Kidney (tissue), 13 donors: ENCODE measurements at regions not wholly inside any gene's neighbourhood (a gene's known extent, or its start where the extent isn't known, plus 50 kb on each side); places are given as distances from the start of the nearest gene placed in this dataset.

ENCODE experiments used
- DNase-seq, 5 donors: peaks; one replicate each; pipeline ENCODE4 v3.0.0-alpha.2; 2013 to 2020
- FAIRE-seq: peaks from 2 replicates; lab custom pipeline; 2012; peaks lifted over from hg19 to GRCh38; lab: Jason Lieb, UNC
- H3K27ac ChIP-seq, 2 donors: one replicate each; pipeline ENCODE4 v1.7.0; 2013; ENCODE audit warnings: low read depth in 2 of 2, low read length in 2 of 2, inconsistent platforms in 1 of 2
- H3K27me3 ChIP-seq: one replicate; pipeline ENCODE4 v1.7.1; 2013; ENCODE audit warnings: low read length, inconsistent platforms; ENCODE audit not compliant: control insufficient read depth, insufficient read depth
- H3K36me3 ChIP-seq, 3 donors: one replicate each; pipeline versions ENCODE4 v1.7.0 to v1.7.1; 2013; ENCODE audit warnings: low read length in 3 of 3, control low read depth in 1 of 3, inconsistent platforms in 1 of 3; ENCODE audit not compliant: insufficient read depth in 3 of 3, control insufficient read depth in 2 of 3
- H3K4me1 ChIP-seq, 3 donors: one replicate each; pipeline versions ENCODE4 v1.7.0 to v1.7.1; 2013; ENCODE audit warnings: low read length in 3 of 3, inconsistent platforms in 1 of 3, low read depth in 1 of 3; ENCODE audit not compliant: control insufficient read depth in 2 of 3, insufficient read depth in 2 of 3
- H3K4me3 ChIP-seq, 3 donors: one replicate each; pipeline versions ENCODE4 v1.7.0 to v1.8.1; 2013; ENCODE audit warnings: low read length in 3 of 3, control low read depth in 1 of 3, inconsistent platforms in 1 of 3
- H3K9ac ChIP-seq, 3 donors: one replicate each; pipeline versions ENCODE4 v1.7.0 to v1.7.1; 2013; ENCODE audit warnings: low read length in 3 of 3, control low read depth in 1 of 3, inconsistent platforms in 1 of 3
- H3K9me3 ChIP-seq, 3 donors: one replicate each; pipeline versions ENCODE4 v1.7.0 to v1.7.1; 2013; ENCODE audit warnings: low read length in 3 of 3, control low read depth in 1 of 3, inconsistent platforms in 1 of 3; ENCODE audit not compliant: control insufficient read depth in 2 of 3, insufficient read depth in 1 of 3
- intact Hi-C: fragments of 100-400 bp; cut with DNase I; formaldehyde crosslinking; loops from one replicate; pipeline ENCODE4 v1.11.1; 2022
- TF ChIP-seq, protein P1 (sequence below): IDR thresholded peaks from 3 replicates; pipeline ENCODE4 v1.5.1; 2012; ENCODE audit warnings: mild to moderate bottlenecking, moderate library complexity, borderline replicate concordance; ENCODE audit not compliant: insufficient read depth; ENCODE audit errors: extremely low read depth
- donor health status: control.
- donor health status: control.
- donor health status: control.
- donor health status: control.
- donor health status: control.
- donor health status: DM: yes; HTN: yes; CAD: no.
- donor health status: Normal renal cell carcinoma (clear cell type).

- FAIRE-seq = no peak
- Histone ChIP-seq H3K9ac (no peak overlapping the region), H3K4me1 (no peaks in the 10 kb centered on the region), H3K36me3 (no peaks in the 10 kb centered on the region), H3K9me3 (no peaks in the 10 kb centered on the region), H3K27ac (no peak overlapping the region), H3K27me3 (no peaks in the 10 kb centered on the region), H3K4me3 (no peak overlapping the region)
- intact Hi-C loops = no loop called here
- TF ChIP-seq, protein P1, sequence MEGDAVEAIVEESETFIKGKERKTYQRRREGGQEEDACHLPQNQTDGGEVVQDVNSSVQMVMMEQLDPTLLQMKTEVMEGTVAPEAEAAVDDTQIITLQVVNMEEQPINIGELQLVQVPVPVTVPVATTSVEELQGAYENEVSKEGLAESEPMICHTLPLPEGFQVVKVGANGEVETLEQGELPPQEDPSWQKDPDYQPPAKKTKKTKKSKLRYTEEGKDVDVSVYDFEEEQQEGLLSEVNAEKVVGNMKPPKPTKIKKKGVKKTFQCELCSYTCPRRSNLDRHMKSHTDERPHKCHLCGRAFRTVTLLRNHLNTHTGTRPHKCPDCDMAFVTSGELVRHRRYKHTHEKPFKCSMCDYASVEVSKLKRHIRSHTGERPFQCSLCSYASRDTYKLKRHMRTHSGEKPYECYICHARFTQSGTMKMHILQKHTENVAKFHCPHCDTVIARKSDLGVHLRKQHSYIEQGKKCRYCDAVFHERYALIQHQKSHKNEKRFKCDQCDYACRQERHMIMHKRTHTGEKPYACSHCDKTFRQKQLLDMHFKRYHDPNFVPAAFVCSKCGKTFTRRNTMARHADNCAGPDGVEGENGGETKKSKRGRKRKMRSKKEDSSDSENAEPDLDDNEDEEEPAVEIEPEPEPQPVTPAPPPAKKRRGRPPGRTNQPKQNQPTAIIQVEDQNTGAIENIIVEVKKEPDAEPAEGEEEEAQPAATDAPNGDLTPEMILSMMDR = no peak
- no peak for DNase-seq
Observed at GRCh38 chr13:73972545-73972944, 161.7 kb downstream of the KLF12 start.

DNA sequence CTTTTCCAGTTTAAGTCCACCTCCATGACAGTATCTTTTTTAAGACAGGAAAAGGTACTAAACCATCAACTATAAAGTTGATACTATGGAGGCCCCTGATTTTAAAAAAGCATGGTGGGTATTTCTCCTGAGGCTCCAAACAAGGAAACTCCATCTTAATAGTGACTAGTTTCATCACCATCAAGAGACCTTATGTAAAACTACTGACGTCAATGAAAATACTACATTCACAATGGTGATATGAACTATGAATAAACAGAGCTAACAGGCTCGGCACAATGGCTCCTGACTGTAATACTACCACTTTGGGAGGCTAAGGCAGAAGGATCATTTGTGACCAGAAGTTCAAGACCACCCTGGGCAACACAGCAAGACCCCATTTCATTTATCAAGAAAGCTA lies 162.7 kb downstream of the KLF12 start:
- H3K27me3 ChIP-seq = no peaks in the 10 kb centered on the region
- no peak overlapping the region for H3K9ac ChIP-seq
- H3K27ac ChIP-seq = no peak overlapping the region
- H3K4me3 ChIP-seq = no peak overlapping the region
- H3K9me3 ChIP-seq = no peaks in the 10 kb centered on the region
- TF ChIP-seq, protein P1 = no peak
- peaks cover 0 to 3% (median 1%) of the 10 kb centered on the region in 3 donors for H3K4me1 ChIP-seq
- FAIRE-seq (no peak), DNase-seq (no peak)
- intact Hi-C loops = no loop called here
- no peaks in the 10 kb centered on the region for H3K36me3 ChIP-seq

DNA sequence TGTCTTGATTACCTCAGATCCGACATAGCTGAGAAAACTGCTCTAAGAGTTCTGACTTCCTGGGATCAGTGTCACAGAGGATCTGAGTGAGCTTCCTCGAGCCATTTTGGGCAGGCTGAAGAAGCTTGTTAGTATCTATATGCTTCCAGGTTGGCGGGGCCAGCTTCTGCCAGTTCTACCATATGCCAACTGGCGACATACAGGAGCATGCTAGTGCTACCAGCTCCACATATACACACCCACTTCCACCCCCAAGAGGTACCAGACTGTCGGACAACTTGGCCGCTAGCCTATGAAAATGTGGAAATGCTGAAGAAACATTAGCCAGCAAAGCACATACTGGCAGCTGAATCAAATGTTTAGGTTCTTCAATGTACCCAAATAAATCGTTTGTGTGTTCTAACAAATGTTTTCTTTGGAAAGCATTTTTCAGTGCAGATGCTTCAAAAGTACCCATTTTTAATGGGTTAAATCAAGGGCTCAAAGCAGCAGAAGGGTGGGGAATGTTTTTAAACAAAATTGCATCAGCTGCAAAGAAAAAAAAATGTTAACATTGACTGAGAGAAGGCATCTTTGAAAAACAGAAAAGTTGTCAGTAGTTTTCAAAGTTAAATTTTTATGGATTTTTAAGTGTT lies 163.7 kb downstream of the KLF12 start:
- Histone ChIP-seq H3K4me3 (no peak overlapping the region), H3K9ac (no peak overlapping the region), H3K9me3 (no peaks in the 10 kb centered on the region), H3K27me3 (no peaks in the 10 kb centered on the region), H3K4me1 (peaks cover 0 to 11% (median 3%) of the 10 kb centered on the region in 3 donors), H3K27ac (no peak overlapping the region), H3K36me3 (no peaks in the 10 kb centered on the region)
- TF ChIP-seq, protein P1 = no peak
- no peak for FAIRE-seq
- DNase-seq = no peak
- intact Hi-C loops = no loop called here
